T follicular helper cell (primary cell): ENCODE measurements at regions not wholly inside any gene's neighbourhood (a gene's known extent, or its start where the extent isn't known, plus 50 kb on each side); places are given as distances from the start of the nearest gene placed in this dataset.

ENCODE experiments used
- DNase-seq: peaks from one replicate; pipeline ENCODE4 v3.0.0-alpha.2; 2020; ENCODE audit warnings: low read depth

GRCh38 chr2:238580486-238580885, 153.8 kb downstream of the ASB1 start:
- DNase-seq, result no peak

- DNase-seq, result no peak
Measured at GRCh38 chr2:238581126-238581525, 154.4 kb downstream of the ASB1 start.

GRCh38 chr2:238582159-238582558, 155.4 kb downstream of the ASB1 start:
- DNase-seq, result no peak

GRCh38 chr2:238584617-238585016, 157.9 kb downstream of the ASB1 start:
- no peak for DNase-seq

- no peak for DNase-seq
Measured at GRCh38 chr2:238585836-238586821, 159.4 kb downstream of the ASB1 start.

GRCh38 chr2:238586931-238587775, 160.4 kb downstream of the ASB1 start:
- DNase-seq, result no peak

GRCh38 chr2:238587776-238588660, 161.3 kb downstream of the ASB1 start:
- DNase-seq, result no peak

- DNase-seq, result no peak
Measured at GRCh38 chr2:238589591-238590460, 163.1 kb downstream of the ASB1 start.

- DNase-seq, result no peak
Measured at GRCh38 chr2:238591732-238592131, 165.0 kb downstream of the ASB1 start.

GRCh38 chr2:238593236-238593635, 166.5 kb downstream of the ASB1 start:
- no peak for DNase-seq

- DNase-seq, result no peak
Measured at GRCh38 chr2:238593678-238594077, 167.0 kb downstream of the ASB1 start.

GRCh38 chr2:238594796-238595749, 168.3 kb downstream of the ASB1 start:
- no peak for DNase-seq

GRCh38 chr2:238595750-238596570, 169.2 kb downstream of the ASB1 start:
- DNase-seq, result no peak

GRCh38 chr2:238596571-238597551, 170.1 kb downstream of the ASB1 start:
- no peak for DNase-seq

- DNase-seq, result no peak
Measured at GRCh38 chr2:238597638-238598528, 171.2 kb downstream of the ASB1 start.

GRCh38 chr2:238598802-238599530, 172.2 kb downstream of the ASB1 start:
- DNase-seq, result no peak
